GF-D8 (cell line): ENCODE measurements at regions not wholly inside any gene's neighbourhood (a gene's known extent, or its start where the extent isn't known, plus 50 kb on each side); places are given as distances from the start of the nearest gene placed in this dataset.

ENCODE experiments used
- DNase-seq: peaks from one replicate; lab custom pipeline; 2025; lab: John Stamatoyannopoulos, UW

DNA sequence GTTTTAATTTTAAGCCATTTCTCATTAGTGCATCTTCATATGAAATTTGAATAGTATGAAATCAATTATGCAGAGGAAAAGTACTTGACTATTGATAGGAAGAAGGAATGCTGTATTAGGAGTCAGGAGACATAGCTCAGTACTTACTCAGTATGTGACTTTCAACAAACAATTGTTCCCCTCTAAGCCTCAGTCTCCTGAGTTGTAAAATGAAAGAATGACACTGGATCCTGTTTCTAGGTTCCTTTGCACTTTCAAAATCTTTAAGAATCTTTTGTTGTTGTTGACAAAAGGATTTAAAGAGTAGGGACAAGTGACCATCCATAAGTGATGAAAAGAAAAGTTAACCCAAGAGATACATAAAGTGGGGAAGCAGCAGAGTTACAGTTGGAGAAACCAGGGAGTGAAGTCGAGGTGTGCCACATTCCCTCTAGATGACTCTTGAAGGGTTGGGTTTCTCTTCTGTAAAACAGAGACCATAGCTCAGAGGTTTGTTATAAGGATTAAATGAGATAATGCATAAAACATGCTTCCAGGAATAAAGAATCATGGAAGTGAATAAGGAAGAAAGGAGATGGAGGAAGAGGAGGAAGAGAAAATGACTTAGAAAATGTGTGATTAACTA lies 105.7 kb upstream of the KCNJ15 start:
- no peak for DNase-seq

DNA sequence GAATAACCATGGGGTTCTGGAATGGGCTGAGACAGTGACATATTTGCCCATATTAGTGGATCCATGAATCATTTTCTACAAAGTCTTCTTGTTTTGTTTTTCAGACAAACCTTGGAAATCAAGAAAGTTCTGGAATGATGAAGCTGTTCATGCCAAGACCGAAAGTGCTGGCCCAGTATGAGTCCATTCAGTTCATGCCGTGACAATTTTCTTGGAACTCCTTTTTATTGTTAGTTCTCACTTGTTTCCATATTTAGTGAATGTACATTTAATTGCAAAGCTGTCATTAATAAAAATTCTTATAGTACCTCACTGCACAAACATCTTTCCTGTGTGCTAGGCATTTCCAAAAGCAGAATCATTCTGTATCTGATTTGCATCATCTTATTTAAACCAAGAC lies 100.6 kb upstream of the KCNJ15 start:
- no peak for DNase-seq

- DNase-seq = peak; percentile 25
Observed at GRCh38 chr21:38159355-38159754, 97.4 kb upstream of the KCNJ15 start.

DNA sequence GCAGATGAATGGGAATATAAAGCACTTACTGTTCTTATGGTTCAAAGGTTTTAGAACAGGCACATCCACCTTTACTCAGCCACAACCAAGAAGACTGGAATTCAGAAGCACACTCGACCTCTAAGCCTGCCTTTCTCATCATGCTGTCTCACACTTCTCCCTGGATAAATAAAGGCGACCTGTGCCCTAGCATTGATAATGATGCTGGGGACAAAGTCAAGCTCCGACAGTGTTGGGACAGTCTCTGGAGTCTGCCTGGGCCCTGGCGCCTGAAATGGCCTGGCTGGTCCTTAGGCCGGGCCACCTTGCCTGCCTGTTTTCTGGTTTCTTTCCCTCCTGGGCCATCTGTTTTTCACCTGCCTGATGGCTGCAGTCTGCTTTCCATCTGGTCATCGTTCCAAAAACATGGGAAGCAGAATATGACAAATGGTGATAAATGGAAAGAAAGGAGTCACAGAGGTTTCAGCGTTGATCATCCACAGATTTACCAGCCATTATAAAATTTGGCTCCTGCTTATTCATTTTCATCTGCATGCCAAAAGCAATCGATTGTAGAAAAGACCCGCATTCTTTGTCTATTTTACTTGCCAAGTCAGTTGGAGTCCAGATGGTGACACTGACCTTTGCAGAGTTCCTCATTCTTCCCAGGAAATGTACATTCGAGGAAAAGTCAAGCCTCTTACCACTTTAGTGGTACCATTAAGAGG lies 91.2 kb upstream of the KCNJ15 start:
- no peak for DNase-seq

- no peak for DNase-seq
Observed at GRCh38 chr21:38166173-38166535, 90.6 kb upstream of the KCNJ15 start.

DNA sequence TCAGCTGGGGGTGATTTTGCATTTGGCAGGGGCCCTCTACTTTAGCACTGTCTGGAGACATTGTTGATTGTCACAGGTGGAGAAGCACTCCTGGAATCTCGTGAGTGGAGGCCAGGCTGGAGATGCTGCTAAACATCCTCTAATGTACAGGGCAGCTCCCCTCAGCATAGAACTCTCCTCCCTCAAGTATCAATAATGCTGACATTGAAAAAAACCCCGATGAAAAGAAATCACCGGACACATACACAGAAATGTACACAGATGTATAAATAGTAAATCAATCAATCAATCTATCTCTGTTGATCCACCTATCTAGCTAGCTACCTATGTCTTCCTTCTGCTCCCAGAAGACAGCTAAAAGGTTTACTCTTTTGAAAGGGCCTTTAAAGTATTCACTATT lies 89.4 kb upstream of the KCNJ15 start:
- no peak for DNase-seq

DNA sequence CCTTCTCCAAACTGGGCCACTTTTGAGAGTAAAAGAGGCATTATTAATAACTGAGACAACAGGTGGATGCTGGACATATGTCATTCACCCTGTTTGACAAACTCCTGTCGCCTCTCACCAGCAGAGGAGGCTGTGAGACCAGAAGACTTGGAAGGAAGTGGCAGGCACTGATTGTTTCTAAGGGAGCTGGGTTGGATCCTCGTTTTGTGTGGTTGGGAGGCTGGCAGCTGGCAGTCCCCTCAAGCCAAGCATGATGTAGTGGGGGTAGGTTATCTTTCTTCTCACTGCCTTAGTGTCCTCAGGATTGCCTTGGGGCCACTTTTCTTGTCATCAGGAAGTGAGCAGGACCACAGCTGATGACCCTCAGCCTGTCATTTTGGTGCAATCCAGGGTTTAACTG lies 86.5 kb upstream of the KCNJ15 start:
- no peak for DNase-seq

DNA sequence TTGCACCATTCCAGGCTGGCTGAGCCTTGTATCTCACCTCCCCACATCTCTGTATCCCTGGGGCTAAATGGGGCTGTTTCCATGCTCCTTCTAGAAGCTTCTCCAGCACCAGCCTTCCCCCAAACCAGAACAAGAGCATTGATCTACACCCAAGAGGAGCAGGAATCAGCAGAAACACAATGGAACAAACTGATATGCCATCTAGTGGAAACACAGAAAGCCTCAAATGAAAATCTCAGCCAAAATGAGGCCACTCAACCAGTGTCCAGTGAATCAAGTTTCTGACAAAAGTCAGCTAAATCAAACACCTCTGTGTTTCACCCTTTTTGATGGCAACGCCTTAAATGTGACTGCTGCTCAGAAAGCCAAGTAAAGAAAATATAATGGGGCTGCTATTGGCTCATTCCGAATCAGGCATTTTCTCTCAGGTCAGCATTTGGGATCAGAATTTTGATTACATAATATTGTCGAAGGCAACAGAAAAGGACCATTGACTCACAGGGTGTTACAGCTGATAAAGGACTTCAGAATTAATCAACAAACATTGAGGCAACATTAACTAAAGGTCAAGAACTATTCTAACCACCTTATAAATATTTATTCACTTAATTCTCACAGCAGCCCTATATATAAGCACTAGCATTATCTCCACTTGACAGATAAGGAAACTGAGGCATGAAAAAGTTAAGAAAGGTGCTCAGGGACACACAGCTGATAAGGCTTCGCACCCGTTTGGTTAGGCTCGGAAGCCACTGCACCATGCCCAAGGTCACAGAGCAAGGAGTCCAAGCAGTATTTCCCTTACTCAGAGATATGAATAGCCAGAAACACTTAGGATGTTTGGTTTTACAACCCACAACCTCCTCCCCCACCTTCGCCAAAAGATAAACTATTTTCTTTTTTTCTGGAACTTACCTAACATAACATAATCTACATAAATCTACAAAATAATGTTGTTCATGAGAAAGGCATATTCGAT lies 85.8 kb upstream of the KCNJ15 start:
- no peak for DNase-seq

DNA sequence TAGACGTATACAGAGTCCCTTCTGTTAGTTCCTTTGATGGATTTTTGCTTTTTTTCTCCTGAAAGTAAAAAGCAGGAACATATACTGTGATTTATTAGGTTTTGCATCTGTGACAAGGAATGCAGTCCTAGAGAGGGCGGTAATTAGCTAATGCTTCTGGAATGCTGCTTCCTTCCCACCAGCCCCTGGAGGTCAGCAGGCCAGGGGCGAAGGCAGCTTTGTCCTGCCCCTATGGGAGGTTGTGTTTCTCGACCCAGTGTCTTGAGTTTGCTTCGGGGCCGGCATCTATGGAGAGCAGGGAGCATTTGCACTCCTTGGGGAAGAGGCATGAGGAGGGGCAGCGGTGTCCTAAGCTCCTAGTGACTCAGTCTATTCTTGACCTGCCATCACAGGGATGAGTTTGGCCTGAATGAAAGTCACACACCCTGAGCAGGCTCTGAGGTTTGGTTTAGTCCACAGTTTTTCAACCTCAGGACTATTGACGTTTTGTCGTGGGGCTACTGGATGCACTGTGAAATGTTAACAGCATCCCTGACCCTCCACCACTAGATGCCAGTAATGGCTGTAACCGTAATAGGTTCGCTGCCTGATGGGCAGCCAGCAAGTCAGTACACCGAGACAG lies 85.0 kb upstream of the KCNJ15 start:
- no peak for DNase-seq

- DNase-seq = no peak
Observed at GRCh38 chr21:38173276-38174035, 83.3 kb upstream of the KCNJ15 start.

DNA sequence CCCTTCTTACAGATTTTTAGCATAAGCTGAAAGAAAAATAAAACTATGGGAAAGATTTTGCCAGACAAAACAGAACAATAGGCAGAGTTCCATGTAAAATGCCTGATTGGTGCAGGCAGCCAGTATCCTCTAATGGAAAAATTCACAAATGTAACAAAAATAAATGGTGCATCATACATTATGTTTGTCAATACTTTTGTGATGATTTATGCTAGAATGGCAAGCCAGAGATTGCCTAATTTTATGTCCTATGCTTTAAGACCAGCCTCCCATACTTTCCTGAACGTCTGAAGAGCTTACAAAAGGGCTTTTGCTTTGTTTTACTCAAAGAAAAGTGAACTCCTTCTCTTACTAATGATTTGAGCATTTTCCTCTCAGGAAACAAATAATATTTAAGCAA lies 81.5 kb upstream of the KCNJ15 start:
- DNase-seq = no peak

- no peak for DNase-seq
Observed at GRCh38 chr21:38177919-38178652, 78.7 kb upstream of the KCNJ15 start.

DNA sequence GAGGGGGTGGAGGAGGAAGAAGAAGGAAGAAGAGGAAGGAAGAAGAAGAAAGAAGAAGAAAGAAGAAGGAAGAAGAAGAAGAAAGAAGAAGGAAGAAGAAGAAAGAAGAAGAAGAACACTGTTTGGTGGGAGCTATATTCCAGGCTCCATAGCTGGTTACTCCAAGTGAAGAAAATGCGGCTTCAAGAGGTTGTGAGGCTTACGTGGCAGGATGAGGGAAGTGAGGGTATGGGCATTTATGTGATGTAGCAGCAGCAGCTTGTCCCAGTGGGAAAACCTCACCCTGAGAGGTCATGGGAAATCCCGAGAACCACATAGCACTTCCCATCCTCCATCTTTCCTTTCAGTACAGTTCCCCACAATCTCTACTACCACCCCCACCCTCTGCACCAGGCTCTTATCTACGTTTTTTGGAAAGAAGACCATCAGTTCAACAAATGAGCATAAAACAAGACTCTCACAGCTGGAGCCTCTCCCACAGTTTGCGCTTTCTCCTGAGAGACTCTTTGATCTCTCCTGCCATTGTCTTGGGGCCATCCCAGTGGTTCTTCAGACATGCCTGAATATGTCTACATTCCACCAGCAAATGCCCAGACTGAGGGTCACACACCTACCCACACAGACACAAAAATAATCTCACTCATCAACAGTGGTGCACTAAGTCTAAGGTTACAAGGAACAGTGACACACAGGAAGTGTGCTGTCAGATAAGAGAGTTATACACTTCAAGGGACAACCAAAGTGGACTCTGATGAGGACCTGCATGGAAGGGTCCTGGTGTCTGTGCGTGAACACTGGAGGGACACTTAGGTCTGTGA lies 77.9 kb upstream of the KCNJ15 start:
- DNase-seq = no peak

- no peak for DNase-seq
Observed at GRCh38 chr21:38179511-38179910, 77.3 kb upstream of the KCNJ15 start.

DNA sequence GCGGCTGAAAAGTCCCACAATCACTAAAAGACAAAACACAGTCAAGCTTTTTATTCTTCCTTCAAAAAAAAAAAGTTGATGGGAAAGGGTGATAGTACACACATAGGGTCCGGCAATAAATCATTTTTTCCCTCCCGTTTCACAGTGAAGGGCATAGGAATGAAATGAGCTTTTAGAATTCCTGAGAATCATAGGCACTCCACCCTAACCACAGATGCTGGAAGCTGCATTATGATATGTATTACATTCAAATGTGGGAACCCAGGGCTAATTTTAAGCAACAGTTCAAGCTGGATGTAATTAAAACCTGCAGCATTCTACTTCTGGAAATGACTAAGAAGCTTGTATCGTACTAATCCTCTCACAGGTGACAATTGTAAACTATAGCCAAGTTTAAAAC lies 75.7 kb upstream of the KCNJ15 start:
- no peak for DNase-seq

DNA sequence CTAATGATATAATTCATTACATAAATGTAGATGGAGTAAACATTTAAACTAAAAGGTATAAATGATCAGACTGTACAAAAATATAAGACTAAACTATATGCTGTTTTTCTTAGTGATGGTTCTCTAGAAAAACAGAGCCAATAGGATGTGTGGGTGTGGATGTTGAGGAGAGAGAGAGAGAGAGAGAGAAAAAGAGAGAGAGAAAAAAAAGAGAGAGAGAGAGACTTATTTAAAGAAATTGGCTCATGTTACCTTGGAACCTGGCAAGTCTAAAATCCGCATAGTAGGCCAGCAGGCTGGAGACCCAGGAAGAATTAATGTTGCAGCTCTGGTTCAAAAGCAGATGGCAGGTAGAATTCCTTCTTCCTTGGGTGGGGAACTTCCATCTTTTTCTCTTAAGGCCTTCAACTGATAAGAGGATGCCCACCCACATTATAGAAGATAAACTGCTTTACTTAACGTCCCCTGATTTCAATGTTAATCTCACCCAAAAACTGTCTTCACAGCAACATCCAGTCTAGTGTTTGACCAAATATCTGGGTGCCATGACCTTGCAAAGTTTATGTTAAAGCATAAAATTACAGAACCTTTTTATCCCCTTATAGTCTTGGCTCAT lies 74.3 kb upstream of the KCNJ15 start:
- DNase-seq = no peak

- DNase-seq = no peak
Observed at GRCh38 chr21:38183961-38184360, 72.8 kb upstream of the KCNJ15 start.

- no peak for DNase-seq
Observed at GRCh38 chr21:38186661-38187270, 70.0 kb upstream of the KCNJ15 start.

- DNase-seq = no peak
Observed at GRCh38 chr21:38188037-38188436, 68.8 kb upstream of the KCNJ15 start.
